ENCODE measurements at regions not wholly inside any gene's neighbourhood (a gene's known extent, or its start where the extent isn't known, plus 50 kb on each side); places are given as distances from the start of the nearest gene placed in this dataset.

DNA sequence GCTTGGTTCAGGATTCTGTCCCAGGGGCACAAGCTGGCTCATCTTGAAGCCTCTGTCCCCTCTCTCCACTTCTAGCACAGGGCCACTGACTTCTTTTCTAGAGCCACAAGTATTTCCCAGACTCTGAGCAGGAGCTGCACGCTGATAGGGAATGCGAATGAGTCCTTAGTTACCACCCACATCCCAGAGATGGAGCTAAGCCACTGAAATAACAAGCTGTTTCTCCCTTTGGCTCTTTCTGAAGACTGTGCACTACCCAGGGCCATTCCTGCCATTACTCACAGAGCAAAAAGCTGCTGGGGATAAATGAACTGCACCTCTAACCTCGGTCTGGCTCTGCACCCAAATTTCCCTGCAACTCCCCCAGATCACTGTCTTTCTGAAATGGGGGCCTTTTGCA, 70.6 kb downstream of the TSN start:
- DNase-seq (ENCODE audit: low spot score): no peak
- H3K36me3 Mint-ChIP-seq (ENCODE audit: low read depth): peaks cover 3% of the 10 kb centered on the region
- TF ChIP-seq, protein P1, sequence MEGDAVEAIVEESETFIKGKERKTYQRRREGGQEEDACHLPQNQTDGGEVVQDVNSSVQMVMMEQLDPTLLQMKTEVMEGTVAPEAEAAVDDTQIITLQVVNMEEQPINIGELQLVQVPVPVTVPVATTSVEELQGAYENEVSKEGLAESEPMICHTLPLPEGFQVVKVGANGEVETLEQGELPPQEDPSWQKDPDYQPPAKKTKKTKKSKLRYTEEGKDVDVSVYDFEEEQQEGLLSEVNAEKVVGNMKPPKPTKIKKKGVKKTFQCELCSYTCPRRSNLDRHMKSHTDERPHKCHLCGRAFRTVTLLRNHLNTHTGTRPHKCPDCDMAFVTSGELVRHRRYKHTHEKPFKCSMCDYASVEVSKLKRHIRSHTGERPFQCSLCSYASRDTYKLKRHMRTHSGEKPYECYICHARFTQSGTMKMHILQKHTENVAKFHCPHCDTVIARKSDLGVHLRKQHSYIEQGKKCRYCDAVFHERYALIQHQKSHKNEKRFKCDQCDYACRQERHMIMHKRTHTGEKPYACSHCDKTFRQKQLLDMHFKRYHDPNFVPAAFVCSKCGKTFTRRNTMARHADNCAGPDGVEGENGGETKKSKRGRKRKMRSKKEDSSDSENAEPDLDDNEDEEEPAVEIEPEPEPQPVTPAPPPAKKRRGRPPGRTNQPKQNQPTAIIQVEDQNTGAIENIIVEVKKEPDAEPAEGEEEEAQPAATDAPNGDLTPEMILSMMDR (IDR thresholded peaks at IDR 0.05): no peak
- H3K4me3 Mint-ChIP-seq (ENCODE audit: unreplicated experiment): no peak overlapping the region
- H3K4me1 Mint-ChIP-seq (ENCODE audit: low read depth): no peaks in the 10 kb centered on the region
- H3K27ac Mint-ChIP-seq (ENCODE audit: unreplicated experiment): no peak overlapping the region
- peaks cover 10% of the 10 kb centered on the region for H3K27me3 Mint-ChIP-seq (ENCODE audit: low read depth)
- peaks cover 10% of the 10 kb centered on the region for H3K9me3 Mint-ChIP-seq (ENCODE audit: low read depth)

DNA sequence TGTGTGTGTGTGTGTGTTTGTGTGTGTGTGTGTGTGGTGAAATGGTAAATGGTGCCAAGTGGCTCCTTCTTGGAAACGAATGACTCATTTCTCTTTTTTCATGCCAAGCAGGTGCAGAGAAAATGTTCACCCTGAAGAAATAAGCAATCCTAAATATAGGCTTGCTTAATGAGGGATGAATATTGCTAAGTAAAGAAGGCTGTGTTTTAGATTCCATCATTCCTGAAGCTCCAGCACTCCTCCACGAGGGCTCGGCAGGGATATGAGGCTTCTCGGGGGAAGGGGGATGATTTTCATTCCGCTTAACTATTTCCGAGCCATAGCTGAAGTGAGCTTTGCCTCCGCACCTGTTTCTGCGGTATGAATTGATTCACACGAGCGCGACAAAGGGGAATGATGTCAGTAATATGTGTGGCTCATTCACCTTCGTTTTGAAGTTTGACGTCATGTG, 72.9 kb downstream of the TSN start:
- peaks cover 7% of the 10 kb centered on the region for H3K27me3 Mint-ChIP-seq (ENCODE audit: low read depth)
- H3K4me1 Mint-ChIP-seq (ENCODE audit: low read depth): no peaks in the 10 kb centered on the region
- no peaks in the 10 kb centered on the region for H3K9me3 Mint-ChIP-seq (ENCODE audit: low read depth)
- no peak for DNase-seq (ENCODE audit: low spot score)
- no peak overlapping the region for H3K4me3 Mint-ChIP-seq (ENCODE audit: unreplicated experiment)
- no peak overlapping the region for H3K27ac Mint-ChIP-seq (ENCODE audit: unreplicated experiment)
- TF ChIP-seq, protein P1 (IDR thresholded peaks at IDR 0.05): no peak
- no peaks in the 10 kb centered on the region for H3K36me3 Mint-ChIP-seq (ENCODE audit: low read depth)

DNA sequence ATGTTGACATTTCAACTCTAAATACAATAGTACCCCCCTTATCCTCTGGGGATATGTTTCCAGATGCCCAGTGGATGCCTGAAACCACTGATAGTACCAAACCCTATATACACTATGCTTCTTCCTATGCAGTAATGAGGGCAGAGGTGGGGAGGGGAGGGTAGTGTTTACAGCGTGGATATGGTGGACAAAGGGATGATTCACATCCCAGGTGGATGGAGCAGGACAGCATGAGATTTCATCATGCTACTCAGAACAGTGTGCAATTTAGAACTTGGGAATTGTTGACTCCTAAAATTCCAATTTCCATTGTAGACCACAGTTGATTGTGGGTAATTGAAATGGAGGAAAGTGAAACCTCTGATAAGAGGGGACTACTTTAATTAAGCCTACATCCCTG, 75.4 kb downstream of the TSN start:
- no peak for DNase-seq (ENCODE audit: low spot score)
- no peak overlapping the region for H3K4me3 Mint-ChIP-seq (ENCODE audit: unreplicated experiment)
- no peaks in the 10 kb centered on the region for H3K4me1 Mint-ChIP-seq (ENCODE audit: low read depth)
- TF ChIP-seq, protein P1 (IDR thresholded peaks at IDR 0.05): no peak
- no peaks in the 10 kb centered on the region for H3K36me3 Mint-ChIP-seq (ENCODE audit: low read depth)
- H3K27me3 Mint-ChIP-seq (ENCODE audit: low read depth): peaks cover 5% of the 10 kb centered on the region
- H3K9me3 Mint-ChIP-seq (ENCODE audit: low read depth): no peaks in the 10 kb centered on the region
- H3K27ac Mint-ChIP-seq (ENCODE audit: unreplicated experiment): no peak overlapping the region

DNA sequence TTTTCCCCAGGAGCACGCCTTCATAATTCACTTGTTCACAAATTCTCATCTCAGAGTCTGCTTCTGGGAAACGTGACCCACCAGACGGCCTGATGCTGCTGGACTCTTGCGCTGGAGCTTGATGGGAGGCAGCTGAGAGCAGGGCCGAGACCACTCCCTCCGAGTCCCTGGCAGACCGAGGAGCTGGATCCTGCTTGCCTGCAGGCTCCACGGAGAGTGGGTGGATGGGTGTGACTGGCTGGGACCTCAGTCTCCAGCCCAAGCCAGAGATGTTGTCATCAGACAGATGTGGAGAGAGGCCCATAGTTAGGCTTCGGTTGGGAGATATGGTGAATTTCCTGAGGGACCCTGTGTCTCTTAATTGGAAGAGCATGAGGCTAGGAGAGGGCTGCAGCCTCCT, 76.4 kb downstream of the TSN start:
- TF ChIP-seq, protein P1 (IDR thresholded peaks at IDR 0.05): no peak
- Mint-ChIP-seq H3K27me3 (ENCODE audit: low read depth) (peaks cover 13% of the 10 kb centered on the region), H3K4me1 (ENCODE audit: low read depth) (no peaks in the 10 kb centered on the region), H3K9me3 (ENCODE audit: low read depth) (no peaks in the 10 kb centered on the region), H3K4me3 (ENCODE audit: unreplicated experiment) (no peak overlapping the region), H3K27ac (ENCODE audit: unreplicated experiment) (no peak overlapping the region), H3K36me3 (ENCODE audit: low read depth) (no peaks in the 10 kb centered on the region)
- DNase-seq (ENCODE audit: low spot score): no peak

DNA sequence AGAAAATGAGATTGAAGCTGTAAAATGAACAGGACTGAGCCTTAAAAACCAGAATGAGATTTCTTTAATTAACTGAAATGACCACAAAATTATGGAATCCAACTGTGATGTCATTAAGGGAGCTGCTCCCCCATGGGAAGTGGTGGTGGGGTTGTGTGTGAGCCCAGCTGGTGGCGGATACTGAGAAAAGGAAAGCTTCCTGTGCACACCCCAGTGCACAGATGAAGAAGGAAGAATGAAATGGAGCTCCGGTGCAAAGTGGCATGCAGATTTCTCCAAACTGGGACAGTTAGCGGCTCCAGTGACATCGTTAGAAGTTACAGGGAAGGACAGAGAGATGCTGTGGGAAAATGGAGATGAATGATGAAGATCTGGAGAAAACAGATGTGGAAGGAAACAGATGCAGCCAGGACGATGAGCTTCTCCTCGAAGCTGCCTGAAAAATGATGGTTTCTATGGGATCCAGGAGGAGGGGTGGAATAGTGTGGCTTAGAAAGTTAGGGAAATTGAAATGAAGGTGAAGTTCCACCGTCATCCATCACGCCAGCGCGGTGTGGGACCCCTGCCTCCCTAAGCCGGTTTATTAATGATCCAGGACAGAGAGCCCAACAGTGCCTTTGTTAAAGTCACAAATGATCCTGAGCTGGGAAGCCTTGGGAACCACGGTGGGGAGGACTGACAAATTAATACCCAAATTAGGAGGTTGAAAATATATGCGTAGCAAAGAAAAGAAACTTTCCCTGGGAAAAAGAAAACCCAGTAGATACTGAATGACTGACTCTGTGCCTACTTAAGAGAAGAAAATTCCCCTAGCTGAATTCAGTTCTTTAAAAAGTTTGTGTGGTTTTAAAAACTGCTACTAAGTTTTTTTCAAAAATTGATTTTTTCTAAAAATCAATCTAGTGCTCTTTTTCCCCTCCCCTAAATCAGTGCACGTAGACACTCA, 77.2 kb downstream of the TSN start:
- TF ChIP-seq, protein P1 (IDR thresholded peaks at IDR 0.05): no peak
- Mint-ChIP-seq H3K36me3 (ENCODE audit: low read depth) (no peaks in the 10 kb centered on the region), H3K4me1 (ENCODE audit: low read depth) (no peaks in the 10 kb centered on the region), H3K27ac (ENCODE audit: unreplicated experiment) (no peak overlapping the region), H3K4me3 (ENCODE audit: unreplicated experiment) (no peak overlapping the region), H3K9me3 (ENCODE audit: low read depth) (no peaks in the 10 kb centered on the region), H3K27me3 (ENCODE audit: low read depth) (peaks cover 21% of the 10 kb centered on the region)
- DNase-seq (ENCODE audit: low spot score): no peak

Data from chondrocyte (in vitro differentiated cells).